ENCODE measurements at regions not wholly inside any gene's neighbourhood (a gene's known extent, or its start where the extent isn't known, plus 50 kb on each side); places are given as distances from the start of the nearest gene placed in this dataset.

GRCh38 chr1:81634294-81634693 is 166.4 kb upstream of the ADGRL2 start:
- Histone ChIP-seq H3K9me3 (ENCODE audit: low read length) (no peaks in the 10 kb centered on the region), H3K27ac (ENCODE audit: low read length) (no peak overlapping the region), H3K4me3 (ENCODE audit: low read length) (no peak overlapping the region), H3K79me2 (replicated peaks; ENCODE audit: insufficient read depth, low read length) (no peaks in the 10 kb centered on the region), H2AFZ (ENCODE audit: low read depth, low read length) (no peak overlapping the region), H3K36me3 (ENCODE audit: insufficient read depth, low read length) (no peaks in the 10 kb centered on the region), H3K4me2 (ENCODE audit: low read length) (no peak overlapping the region), H4K20me1 (ENCODE audit: insufficient read depth) (no peaks in the 10 kb centered on the region), H3K9me2 (ENCODE audit: insufficient read depth, low read length) (no peaks in the 10 kb centered on the region), H3K9ac (ENCODE audit: low read length) (no peak overlapping the region), H3F3A (ENCODE audit: insufficient read depth, low read length, poor library complexity, severe bottlenecking) (no peaks in the 10 kb centered on the region), H3K27me3 (ENCODE audit: insufficient read depth, low read depth, low read length) (no peaks in the 10 kb centered on the region)
- TF ChIP-seq POLR2AphosphoS5 (IDR thresholded peaks at IDR 0.05) = no peak
- TF ChIP-seq, protein P1, sequence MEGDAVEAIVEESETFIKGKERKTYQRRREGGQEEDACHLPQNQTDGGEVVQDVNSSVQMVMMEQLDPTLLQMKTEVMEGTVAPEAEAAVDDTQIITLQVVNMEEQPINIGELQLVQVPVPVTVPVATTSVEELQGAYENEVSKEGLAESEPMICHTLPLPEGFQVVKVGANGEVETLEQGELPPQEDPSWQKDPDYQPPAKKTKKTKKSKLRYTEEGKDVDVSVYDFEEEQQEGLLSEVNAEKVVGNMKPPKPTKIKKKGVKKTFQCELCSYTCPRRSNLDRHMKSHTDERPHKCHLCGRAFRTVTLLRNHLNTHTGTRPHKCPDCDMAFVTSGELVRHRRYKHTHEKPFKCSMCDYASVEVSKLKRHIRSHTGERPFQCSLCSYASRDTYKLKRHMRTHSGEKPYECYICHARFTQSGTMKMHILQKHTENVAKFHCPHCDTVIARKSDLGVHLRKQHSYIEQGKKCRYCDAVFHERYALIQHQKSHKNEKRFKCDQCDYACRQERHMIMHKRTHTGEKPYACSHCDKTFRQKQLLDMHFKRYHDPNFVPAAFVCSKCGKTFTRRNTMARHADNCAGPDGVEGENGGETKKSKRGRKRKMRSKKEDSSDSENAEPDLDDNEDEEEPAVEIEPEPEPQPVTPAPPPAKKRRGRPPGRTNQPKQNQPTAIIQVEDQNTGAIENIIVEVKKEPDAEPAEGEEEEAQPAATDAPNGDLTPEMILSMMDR (IDR thresholded peaks at IDR 0.05; ENCODE audit: poor library complexity, severe bottlenecking) = no peak
- no peak for TF ChIP-seq MXI1 (conservative IDR thresholded peaks at IDR 0.05; ENCODE audit: poor library complexity, severe bottlenecking)
- no peak for TF ChIP-seq REST (IDR thresholded peaks at IDR 0.05; ENCODE audit: borderline replicate concordance)
- no peak for TF ChIP-seq RAD21 (conservative IDR thresholded peaks at IDR 0.05)
- no peak for TF ChIP-seq SMC3 (conservative IDR thresholded peaks at IDR 0.05; ENCODE audit: poor library complexity)
- no peak for TF ChIP-seq TAF1 (IDR thresholded peaks at IDR 0.05; ENCODE audit: low read depth)
- TF ChIP-seq EZH2 (IDR thresholded peaks at IDR 0.05; ENCODE audit: borderline replicate concordance, insufficient read depth, low read length, poor library complexity, severe bottlenecking) = no peak
- TF ChIP-seq EP300 (conservative IDR thresholded peaks at IDR 0.05; ENCODE audit: poor library complexity, severe bottlenecking) = no peak

GRCh38 chr1:81619156-81619555 is 181.6 kb upstream of the ADGRL2 start:
- Histone ChIP-seq H2AFZ (ENCODE audit: low read depth, low read length) (no peak overlapping the region), H3K9me2 (ENCODE audit: insufficient read depth, low read length) (no peaks in the 10 kb centered on the region), H3K36me3 (ENCODE audit: insufficient read depth, low read length) (no peaks in the 10 kb centered on the region), H3K4me2 (ENCODE audit: low read length) (no peak overlapping the region), H3K9me3 (ENCODE audit: low read length) (no peaks in the 10 kb centered on the region), H3F3A (ENCODE audit: insufficient read depth, low read length, poor library complexity, severe bottlenecking) (no peaks in the 10 kb centered on the region), H4K20me1 (ENCODE audit: insufficient read depth) (no peaks in the 10 kb centered on the region), H3K79me2 (replicated peaks; ENCODE audit: insufficient read depth, low read length) (no peaks in the 10 kb centered on the region), H3K9ac (ENCODE audit: low read length) (no peak overlapping the region), H3K4me3 (ENCODE audit: low read length) (no peak overlapping the region), H3K27ac (ENCODE audit: low read length) (no peak overlapping the region), H3K27me3 (ENCODE audit: insufficient read depth, low read depth, low read length) (no peaks in the 10 kb centered on the region)
- TF ChIP-seq, protein P1 (IDR thresholded peaks at IDR 0.05; ENCODE audit: poor library complexity, severe bottlenecking) = no peak
- TF ChIP-seq TAF1 (IDR thresholded peaks at IDR 0.05; ENCODE audit: low read depth) (no peak), POLR2AphosphoS5 (IDR thresholded peaks at IDR 0.05) (no peak), EP300 (conservative IDR thresholded peaks at IDR 0.05; ENCODE audit: poor library complexity, severe bottlenecking) (no peak), MXI1 (conservative IDR thresholded peaks at IDR 0.05; ENCODE audit: poor library complexity, severe bottlenecking) (no peak), EZH2 (IDR thresholded peaks at IDR 0.05; ENCODE audit: borderline replicate concordance, insufficient read depth, low read length, poor library complexity, severe bottlenecking) (no peak), SMC3 (conservative IDR thresholded peaks at IDR 0.05; ENCODE audit: poor library complexity) (no peak), REST (IDR thresholded peaks at IDR 0.05; ENCODE audit: borderline replicate concordance) (no peak), RAD21 (conservative IDR thresholded peaks at IDR 0.05) (no peak)

Data from neural cell (in vitro differentiated cells).